Neuronal stem cell (in vitro differentiated cells): ENCODE measurements at regions not wholly inside any gene's neighbourhood (a gene's known extent, or its start where the extent isn't known, plus 50 kb on each side); places are given as distances from the start of the nearest gene placed in this dataset.

ENCODE experiments used
- DNase-seq: peaks from one replicate; pipeline ENCODE4 v3.0.0-alpha.2; 2013; ENCODE audit warnings: low spot score
- H2AFZ ChIP-seq: one replicate; pipeline ENCODE4 v1.6.1; 2013; ENCODE audit warnings: mild to moderate bottlenecking, low read length, inconsistent platforms
- H2AK5ac ChIP-seq: 2 replicates; pipeline ENCODE4 v1.6.1; 2013; ENCODE audit warnings: low read depth, mild to moderate bottlenecking, inconsistent platforms, low read length, moderate library complexity, mixed read lengths
- H2BK120ac ChIP-seq: 2 replicates; pipeline ENCODE4 v1.6.1; 2013; ENCODE audit warnings: low read depth, mild to moderate bottlenecking, inconsistent platforms, low read length, moderate library complexity, mixed read lengths
- H2BK12ac ChIP-seq: one replicate; pipeline ENCODE4 v1.6.1; 2013; ENCODE audit warnings: low read length, inconsistent platforms
- H2BK15ac ChIP-seq: 2 replicates; pipeline ENCODE4 v1.6.1; 2013; ENCODE audit warnings: mild to moderate bottlenecking, low read length, inconsistent platforms, mixed read lengths
- H2BK5ac ChIP-seq: one replicate; pipeline ENCODE4 v1.6.1; 2013; ENCODE audit warnings: inconsistent platforms, mild to moderate bottlenecking, low read length, moderate library complexity
- H3K14ac ChIP-seq: one replicate; pipeline ENCODE4 v1.6.1; 2013; ENCODE audit warnings: low read length, inconsistent platforms
- H3K18ac ChIP-seq: 2 replicates; pipeline ENCODE4 v1.6.1; 2013; ENCODE audit warnings: low read length, inconsistent platforms
- H3K23ac ChIP-seq: 2 replicates; pipeline ENCODE4 v1.6.1; 2013; ENCODE audit warnings: low read depth, mild to moderate bottlenecking, mixed read lengths, low read length, inconsistent platforms; ENCODE audit not compliant: poor library complexity
- H3K27ac ChIP-seq: replicated peaks from 3 replicates; pipeline ENCODE4 v1.5.1; 2013; ENCODE audit warnings: low read length, inconsistent platforms
- H3K27me3 ChIP-seq, 3 experiments: 2 replicates each; pipeline ENCODE4 v1.6.1; 2013; ENCODE audit warnings: low read length in 3 of 3, mild to moderate bottlenecking in 2 of 3, inconsistent platforms in 1 of 3, low read depth in 1 of 3, mixed read lengths in 1 of 3, moderate library complexity in 1 of 3; ENCODE audit not compliant: control insufficient read depth in 3 of 3, insufficient read depth in 3 of 3
- H3K36me3 ChIP-seq, 2 donors: replicated peaks in 1 of 2; 2 replicates each; pipeline ENCODE4 v1.6.1; 2013; ENCODE audit warnings: low read length in 2 of 2; ENCODE audit not compliant: control insufficient read depth in 2 of 2, insufficient read depth in 2 of 2
- H3K4ac ChIP-seq: 2 replicates; pipeline ENCODE4 v1.6.1; 2013; ENCODE audit warnings: inconsistent platforms, mild to moderate bottlenecking, low read length, moderate library complexity
- H3K4me1 ChIP-seq, 2 donors: 1 replicate in 1 of 2; 2 replicates in 1 of 2; pipeline ENCODE4 v1.6.1; 2013; ENCODE audit warnings: low read length in 2 of 2, low read depth in 1 of 2; ENCODE audit not compliant: control insufficient read depth in 2 of 2, insufficient read depth in 1 of 2
- H3K4me2 ChIP-seq: one replicate; pipeline ENCODE4 v1.6.1; 2013; ENCODE audit warnings: mild to moderate bottlenecking, low read length, inconsistent platforms; ENCODE audit not compliant: insufficient read depth, poor library complexity, severe bottlenecking
- H3K4me3 ChIP-seq, 2 donors: 2 replicates each; pipeline ENCODE4 v1.5.1; 2013; ENCODE audit warnings: low read length in 2 of 2, mild to moderate bottlenecking in 2 of 2, inconsistent platforms in 1 of 2, moderate library complexity in 1 of 2
- H3K79me1 ChIP-seq: one replicate; pipeline ENCODE4 v1.6.1; 2013; ENCODE audit warnings: low read depth, mild to moderate bottlenecking, inconsistent platforms, low read length, moderate library complexity
- H3K9ac ChIP-seq: one replicate; pipeline ENCODE4 v1.6.1; 2013; ENCODE audit warnings: mild to moderate bottlenecking, low read depth, low read length, inconsistent platforms; ENCODE audit not compliant: poor library complexity
- H3K9me3 ChIP-seq, 2 donors: replicated peaks in 1 of 2; 2 replicates each; pipeline versions ENCODE3 to v1.6.1; 2013; ENCODE audit warnings: low read length in 2 of 2, mild to moderate bottlenecking in 2 of 2, inconsistent platforms in 1 of 2, low read depth in 1 of 2, mixed read lengths in 1 of 2, moderate library complexity in 1 of 2; ENCODE audit not compliant: control insufficient read depth in 2 of 2, insufficient read depth in 1 of 2
- H4K8ac ChIP-seq: one replicate; pipeline ENCODE4 v1.6.1; 2013; ENCODE audit warnings: low read depth, mild to moderate bottlenecking, inconsistent platforms, low read length, moderate library complexity
- H4K91ac ChIP-seq: one replicate; pipeline ENCODE4 v1.6.1; 2013; ENCODE audit warnings: low read length, low read depth, mild to moderate bottlenecking, inconsistent platforms; ENCODE audit not compliant: poor library complexity
- WGBS, 2 donors: extraction: QIAGEN DNeasy Blood & Tissue Kit; methylation state at CpG; one replicate each; pipeline ENCODE4 v1.1.7; 2013; ENCODE audit warnings: missing lambda C conversion rate in 2 of 2, mixed read lengths in 1 of 2; ENCODE audit not compliant: insufficient read length in 2 of 2, insufficient replicate concordance in 1 of 2; ENCODE audit errors: extremely low coverage in 2 of 2; 5-methylcytosine and 5-hydroxymethylcytosine counted together

- no peak overlapping the region for H4K91ac ChIP-seq
- no CpG with 5 or more reads among the region's 4 CpGs for WGBS, 2 donors
- H3K4me1 ChIP-seq: no peaks in the 10 kb centered on the region
- H3K27ac ChIP-seq: no peak overlapping the region
- no peak overlapping the region for H3K23ac ChIP-seq
- no peak overlapping the region for H2BK120ac ChIP-seq
- H2AK5ac ChIP-seq: no peak overlapping the region
- no peak overlapping the region for H2BK5ac ChIP-seq
- no peaks in the 10 kb centered on the region for H3K9me3 ChIP-seq
- H3K4ac ChIP-seq: no peak overlapping the region
- no peaks in the 10 kb centered on the region for H3K36me3 ChIP-seq
- no peak overlapping the region for H3K9ac ChIP-seq
- DNase-seq: no peak
- no peak overlapping the region for H3K4me2 ChIP-seq
- no peaks in the 10 kb centered on the region for H3K79me1 ChIP-seq
- H3K14ac ChIP-seq: no peak overlapping the region
- H2BK12ac ChIP-seq: no peak overlapping the region
- no peak overlapping the region for H3K18ac ChIP-seq
- H3K4me3 ChIP-seq: no peak overlapping the region
- no peak overlapping the region for H4K8ac ChIP-seq
- H2BK15ac ChIP-seq: no peak overlapping the region
- no peaks in the 10 kb centered on the region for H3K27me3 ChIP-seq
- H2AFZ ChIP-seq: no peak overlapping the region
Observed at GRCh38 chr2:36302911-36303310, 52.7 kb upstream of the CRIM1 start.

GRCh38 chr2:36301843-36302242 is 53.7 kb upstream of the CRIM1 start:
- no peak for DNase-seq
- Histone ChIP-seq H3K18ac (no peak overlapping the region), H4K8ac (no peak overlapping the region), H3K27ac (no peak overlapping the region), H3K9me3 (no peaks in the 10 kb centered on the region), H3K4ac (no peak overlapping the region), H2BK12ac (no peak overlapping the region), H3K79me1 (no peaks in the 10 kb centered on the region), H3K4me1 (no peaks in the 10 kb centered on the region), H2BK120ac (no peak overlapping the region), H2BK15ac (no peak overlapping the region), H3K9ac (no peak overlapping the region), H3K4me2 (no peak overlapping the region), H3K14ac (no peak overlapping the region), H4K91ac (no peak overlapping the region), H3K23ac (no peak overlapping the region), H2BK5ac (no peak overlapping the region), H2AFZ (no peak overlapping the region), H2AK5ac (no peak overlapping the region), H3K4me3 (no peak overlapping the region), H3K36me3 (no peaks in the 10 kb centered on the region), H3K27me3 (no peaks in the 10 kb centered on the region)
- WGBS, 2 donors: no CpG with 5 or more reads among the region's 5 CpGs

GRCh38 chr2:36300697-36301096 is 54.9 kb upstream of the CRIM1 start:
- Histone ChIP-seq H2AFZ (no peak overlapping the region), H2BK15ac (no peak overlapping the region), H4K8ac (no peak overlapping the region), H4K91ac (no peak overlapping the region), H3K36me3 (no peaks in the 10 kb centered on the region), H2BK12ac (no peak overlapping the region), H3K79me1 (no peaks in the 10 kb centered on the region), H3K4me3 (no peak overlapping the region), H3K4ac (no peak overlapping the region), H3K9me3 (no peaks in the 10 kb centered on the region), H3K4me2 (no peak overlapping the region), H2BK5ac (no peak overlapping the region), H3K27me3 (no peaks in the 10 kb centered on the region), H2BK120ac (no peak overlapping the region), H3K18ac (no peak overlapping the region), H3K14ac (no peak overlapping the region), H3K4me1 (no peaks in the 10 kb centered on the region), H3K23ac (no peak overlapping the region), H2AK5ac (no peak overlapping the region), H3K27ac (no peak overlapping the region), H3K9ac (no peak overlapping the region)
- no CpG with 5 or more reads among the region's 5 CpGs for WGBS, 2 donors
- DNase-seq: no peak

GRCh38 chr2:36296798-36297197 is 58.8 kb upstream of the CRIM1 start:
- WGBS, 2 donors: no CpG with 5 or more reads among the region's 4 CpGs
- no peak overlapping the region for H3K14ac ChIP-seq
- H3K36me3 ChIP-seq: no peaks in the 10 kb centered on the region
- H3K27ac ChIP-seq: no peak overlapping the region
- no peak overlapping the region for H2BK5ac ChIP-seq
- no peak overlapping the region for H3K9ac ChIP-seq
- H3K4ac ChIP-seq: no peak overlapping the region
- H2BK12ac ChIP-seq: no peak overlapping the region
- H3K79me1 ChIP-seq: no peaks in the 10 kb centered on the region
- no peak overlapping the region for H2AFZ ChIP-seq
- H3K4me3 ChIP-seq: no peak overlapping the region
- H3K18ac ChIP-seq: no peak overlapping the region
- H3K23ac ChIP-seq: no peak overlapping the region
- no peak for DNase-seq
- H2AK5ac ChIP-seq: no peak overlapping the region
- no peaks in the 10 kb centered on the region for H3K9me3 ChIP-seq
- no peaks in the 10 kb centered on the region for H3K27me3 ChIP-seq
- H2BK15ac ChIP-seq: no peak overlapping the region
- no peak overlapping the region for H3K4me2 ChIP-seq
- no peaks in the 10 kb centered on the region for H3K4me1 ChIP-seq
- H4K8ac ChIP-seq: no peak overlapping the region
- H2BK120ac ChIP-seq: no peak overlapping the region
- no peak overlapping the region for H4K91ac ChIP-seq
